Heart left ventricle (tissue), 13 donors: ENCODE measurements at regions not wholly inside any gene's neighbourhood (a gene's known extent, or its start where the extent isn't known, plus 50 kb on each side); places are given as distances from the start of the nearest gene placed in this dataset.

Experiments
- CTCF ChIP-seq, 12 donors: fragments of 200-600 bp; sonication (generic) in 4 of 12; IDR thresholded peaks; one replicate each; pipeline versions ENCODE4 v1.5.0 to v1.8.0; 2018 to 2022; ENCODE audit warnings: antibody characterized with exemption in 12 of 12, mild to moderate bottlenecking in 5 of 12
- POLR2A ChIP-seq, 2 donors: fragments of 450-650 bp; IDR thresholded peaks; one replicate each; pipeline ENCODE4 v1.6.1; 2017; ENCODE audit warnings: antibody characterized with exemption in 2 of 2, mild to moderate bottlenecking in 2 of 2, moderate library complexity in 2 of 2
- donor health status: ischemic (EF 13 %, LVEDD 7.1; RV severe dilation, severe dysfunction).
- donor health status: DM: no; HTN: yes; CAD: no.
- donor health status: DM: no; HTN: no; CAD: no.
- donor health status: ischemic (EF 25% LVEDD 6.9; RV normal size, moderate dysfunction).
- donor health status: ischemic (EF 25% LVEDD 5.7; RV mildly dilated, moderate dysfunction).
- donor health status: ischemic (EF 35%, LVEDD 5.7; RV mildly dilated, moderate dysfunction).
- donor health status: nonischemic (EF 11% LVEDD 7.7; RV severe dilation, severe dysfunction).
- donor health status: DM: yes; HTN: yes; CAD: no.
- donor health status: PGD.
- donor health status: ischemic (EF 29% LVEDD 5.4; RV normal size, mild dysfunction).
- donor health status: nonischemic (EF 23%, LVEDD 6.1; RV moderate dilation, normal function).

- no peak for TF ChIP-seq CTCF (IDR thresholded peaks at IDR 0.05)
- TF ChIP-seq POLR2A (IDR thresholded peaks at IDR 0.05), result no peak
Observed at GRCh38 chr4:4787421-4787820, 72.0 kb upstream of the MSX1 start.
